Pulmonary artery endothelial cell (primary cell): ENCODE measurements at regions not wholly inside any gene's neighbourhood (a gene's known extent, or its start where the extent isn't known, plus 50 kb on each side); places are given as distances from the start of the nearest gene placed in this dataset.
"Not testable (repeated sequence)": the region's sequence is repeated elsewhere in the genome, so short reads cannot be mapped to it uniquely, and the experiment has no call there.

Source experiments
- DNase-seq: peaks from one replicate; pipeline ENCODE4 v3.0.0-alpha.2; 2011; ENCODE audit warnings: low read depth, low spot score

DNA sequence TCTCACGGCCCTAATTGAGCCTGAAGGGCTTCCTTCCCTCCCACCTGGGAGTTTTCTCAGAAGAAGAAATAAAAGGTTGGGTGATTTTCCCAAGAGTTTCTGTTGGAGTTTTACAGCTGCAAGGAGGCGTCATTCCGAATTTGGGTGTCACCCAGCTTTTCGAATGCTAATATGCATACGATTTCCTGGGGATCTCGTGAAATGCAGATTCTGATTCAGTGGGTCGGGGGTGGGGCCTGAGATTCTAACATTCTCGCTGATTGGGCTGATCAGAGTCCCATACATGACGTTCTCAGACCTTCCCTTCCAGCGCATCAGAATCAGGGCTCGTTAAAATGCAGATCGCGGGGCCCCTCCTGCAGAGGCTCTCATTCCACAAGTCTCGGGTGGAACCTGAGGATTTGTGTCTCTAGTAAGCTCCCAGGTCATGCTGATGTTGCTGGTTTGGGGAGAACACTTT, 125.8 kb upstream of the STX18 start:
- DNase-seq: no peak

DNA sequence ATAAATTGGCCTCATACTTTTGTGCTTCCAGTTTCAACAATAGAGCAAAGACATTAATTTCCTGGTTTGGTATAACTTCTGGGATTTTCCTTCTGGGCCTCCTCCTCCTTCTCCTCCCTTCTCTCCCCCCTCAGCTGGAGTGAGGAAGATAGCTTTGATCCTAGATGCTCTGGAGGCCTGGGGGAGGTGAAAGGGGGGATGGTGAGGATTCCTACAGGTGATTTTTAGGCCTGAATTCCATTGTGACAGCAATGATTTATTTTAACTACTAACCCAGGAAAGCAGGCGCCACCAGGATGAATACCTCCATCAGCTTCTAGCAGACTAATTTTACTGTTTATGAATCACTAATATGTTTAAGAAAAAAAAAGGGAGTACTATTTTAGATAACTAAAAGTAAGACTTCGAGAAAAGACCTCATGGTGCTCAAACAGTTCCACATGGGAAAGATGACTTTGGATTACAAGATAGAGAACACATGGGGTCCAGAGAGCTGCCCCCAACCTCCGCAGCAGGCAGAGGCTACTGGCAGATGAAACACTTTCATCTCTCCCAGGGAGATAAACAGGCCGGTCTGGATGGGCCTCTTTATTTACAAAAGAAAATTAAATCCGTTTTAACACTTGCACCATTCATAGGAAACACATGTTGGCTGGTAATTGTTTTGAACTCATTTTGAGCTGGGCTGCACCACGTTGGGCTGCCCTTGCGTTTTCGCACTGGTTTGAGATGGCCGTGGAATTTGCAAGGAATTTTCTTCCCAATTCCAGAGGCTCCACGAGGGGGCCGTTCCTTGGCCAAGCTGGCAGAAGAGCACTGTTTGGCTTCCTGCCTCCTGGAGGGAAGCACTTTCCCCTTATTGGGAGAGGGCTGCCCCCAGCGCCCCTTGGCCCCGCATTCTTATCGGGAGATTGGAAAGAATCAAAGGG, 125.1 kb upstream of the STX18 start:
- no peak for DNase-seq

DNA sequence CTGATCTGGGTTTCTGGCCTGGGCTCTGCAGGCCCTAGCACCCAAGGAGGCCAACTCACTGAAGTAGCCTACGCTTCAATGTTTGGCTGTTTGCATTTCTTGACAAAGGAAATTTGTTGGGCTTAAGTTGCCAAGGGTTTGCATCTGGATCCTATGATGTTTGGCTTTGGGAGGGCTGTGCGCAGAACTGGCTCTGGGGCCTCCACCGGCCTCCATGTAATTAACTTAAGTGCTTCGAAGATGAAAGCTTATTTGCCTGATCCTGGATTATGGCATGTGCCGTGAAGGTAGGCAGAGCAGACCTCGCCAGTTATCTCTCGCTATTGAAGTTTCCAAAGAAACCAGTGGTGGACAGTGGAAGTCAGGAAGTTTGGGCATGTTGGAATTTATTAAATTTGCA, 124.3 kb upstream of the STX18 start:
- DNase-seq: no peak

GRCh38 chr4:4664234-4664633, 122.4 kb upstream of the STX18 start:
- DNase-seq: no peak

GRCh38 chr4:4663028-4663427, 121.2 kb upstream of the STX18 start:
- DNase-seq: no peak

DNA sequence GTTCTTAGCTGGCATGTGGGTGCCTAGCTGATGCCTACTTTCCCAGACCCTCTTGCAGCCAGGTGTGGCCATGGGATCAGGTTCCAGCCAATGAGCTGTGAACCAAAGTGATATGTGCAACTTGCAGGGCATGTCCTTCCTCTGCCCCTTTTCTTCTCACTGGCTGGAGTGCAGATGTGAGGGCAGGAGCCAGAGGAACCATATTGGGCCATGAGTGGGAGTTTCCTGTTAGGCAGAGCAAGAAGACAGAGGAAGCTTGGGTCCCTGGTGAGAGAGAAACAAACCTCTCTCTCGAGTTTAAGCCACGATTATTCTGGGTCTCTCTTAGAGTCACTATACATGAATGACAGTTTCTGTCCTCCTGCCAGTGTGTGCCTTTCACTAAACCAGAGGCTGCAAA, 120.4 kb upstream of the STX18 start:
- DNase-seq: no peak

- DNase-seq: peak; percentile 33
These were observed 118.2 kb upstream of the STX18 start for GRCh38 chr4:4659871-4660651.

- no peak for DNase-seq
These were observed 116.2 kb upstream of the STX18 start for GRCh38 chr4:4658052-4658451.

DNA sequence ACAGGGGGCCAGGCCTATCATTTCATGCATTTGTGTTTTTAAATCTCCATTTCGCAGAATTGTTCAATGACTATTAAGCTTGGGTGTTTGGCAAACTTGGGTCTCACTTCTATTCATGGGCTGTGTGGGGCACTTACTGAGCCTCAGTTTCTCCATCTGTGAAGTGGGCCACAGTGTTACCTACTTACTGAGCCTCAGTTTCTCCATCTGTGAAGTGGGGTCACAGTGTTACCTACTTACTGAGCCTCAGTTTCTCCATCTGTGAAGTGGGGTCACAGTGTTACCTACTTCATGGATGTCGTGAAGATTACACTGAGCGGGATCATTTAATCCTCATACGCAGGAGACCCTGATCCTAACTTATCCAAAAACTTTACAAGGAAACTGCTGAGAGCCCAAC, 115.1 kb upstream of the STX18 start:
- DNase-seq: no peak

GRCh38 chr4:4655901-4656300, 114.1 kb upstream of the STX18 start:
- no peak for DNase-seq

DNA sequence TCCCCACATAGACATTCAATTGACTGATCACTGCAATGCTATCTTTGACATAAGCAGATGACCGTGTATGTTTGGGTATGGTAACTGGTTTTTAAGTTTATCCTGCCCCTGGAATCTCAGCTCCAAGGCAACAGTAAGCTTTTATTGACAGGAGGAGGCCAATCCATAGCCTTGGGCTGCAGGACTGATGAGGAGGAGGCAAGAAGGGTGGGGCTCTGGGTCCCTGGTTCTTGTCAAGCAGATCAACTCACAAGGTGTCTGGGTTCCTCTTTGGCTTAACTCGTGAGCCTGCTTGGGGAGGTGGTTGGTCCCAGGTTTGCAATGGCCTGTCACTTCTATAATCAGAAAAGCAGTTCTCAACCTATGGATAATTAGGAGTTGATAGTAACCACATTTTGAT, 113.2 kb upstream of the STX18 start:
- no peak for DNase-seq

- DNase-seq: no peak
These were observed 110.2 kb upstream of the STX18 start for GRCh38 chr4:4651811-4652755.

- no peak for DNase-seq
These were observed 105.2 kb upstream of the STX18 start for GRCh38 chr4:4647041-4647440.

- DNase-seq: no peak
These were observed 103.9 kb upstream of the STX18 start for GRCh38 chr4:4645743-4646142.

- not testable (repeated sequence) for DNase-seq
These were observed 102.4 kb upstream of the STX18 start for GRCh38 chr4:4644277-4644676.

- not testable (repeated sequence) for DNase-seq
These were observed 101.9 kb upstream of the STX18 start for GRCh38 chr4:4643743-4644142.

GRCh38 chr4:4643306-4643705, 101.5 kb upstream of the STX18 start:
- DNase-seq: no peak

- DNase-seq: no peak
These were observed 100.7 kb upstream of the STX18 start for GRCh38 chr4:4642496-4643000.

- DNase-seq: no peak
These were observed 100.0 kb upstream of the STX18 start for GRCh38 chr4:4641661-4642495.

- no peak for DNase-seq
These were observed 99.4 kb upstream of the STX18 start for GRCh38 chr4:4641254-4641653.
